Neural cell (in vitro differentiated cells): ENCODE measurements at regions not wholly inside any gene's neighbourhood (a gene's known extent, or its start where the extent isn't known, plus 50 kb on each side); places are given as distances from the start of the nearest gene placed in this dataset.

ENCODE experiments used
- EP300 ChIP-seq: fragments of 450-650 bp; conservative IDR thresholded peaks from 2 replicates; pipeline ENCODE4 v1.6.1; 2014; ENCODE audit warnings: antibody characterized with exemption, mild to moderate bottlenecking, moderate library complexity; ENCODE audit not compliant: poor library complexity, severe bottlenecking
- POLR2AphosphoS5 ChIP-seq: IDR thresholded peaks from 2 replicates; pipeline ENCODE4 v1.6.1; 2012
- SMC3 ChIP-seq: fragments of 450-650 bp; conservative IDR thresholded peaks from 2 replicates; pipeline ENCODE4 v1.6.1; 2014; ENCODE audit warnings: antibody characterized with exemption, mild to moderate bottlenecking, moderate library complexity; ENCODE audit not compliant: poor library complexity
- TF ChIP-seq, protein P1 (sequence below): fragments of 450-650 bp; IDR thresholded peaks from 2 replicates; pipeline ENCODE4 v1.5.1; 2014; ENCODE audit warnings: antibody characterized with exemption, mild to moderate bottlenecking, moderate library complexity; ENCODE audit not compliant: poor library complexity, severe bottlenecking

DNA sequence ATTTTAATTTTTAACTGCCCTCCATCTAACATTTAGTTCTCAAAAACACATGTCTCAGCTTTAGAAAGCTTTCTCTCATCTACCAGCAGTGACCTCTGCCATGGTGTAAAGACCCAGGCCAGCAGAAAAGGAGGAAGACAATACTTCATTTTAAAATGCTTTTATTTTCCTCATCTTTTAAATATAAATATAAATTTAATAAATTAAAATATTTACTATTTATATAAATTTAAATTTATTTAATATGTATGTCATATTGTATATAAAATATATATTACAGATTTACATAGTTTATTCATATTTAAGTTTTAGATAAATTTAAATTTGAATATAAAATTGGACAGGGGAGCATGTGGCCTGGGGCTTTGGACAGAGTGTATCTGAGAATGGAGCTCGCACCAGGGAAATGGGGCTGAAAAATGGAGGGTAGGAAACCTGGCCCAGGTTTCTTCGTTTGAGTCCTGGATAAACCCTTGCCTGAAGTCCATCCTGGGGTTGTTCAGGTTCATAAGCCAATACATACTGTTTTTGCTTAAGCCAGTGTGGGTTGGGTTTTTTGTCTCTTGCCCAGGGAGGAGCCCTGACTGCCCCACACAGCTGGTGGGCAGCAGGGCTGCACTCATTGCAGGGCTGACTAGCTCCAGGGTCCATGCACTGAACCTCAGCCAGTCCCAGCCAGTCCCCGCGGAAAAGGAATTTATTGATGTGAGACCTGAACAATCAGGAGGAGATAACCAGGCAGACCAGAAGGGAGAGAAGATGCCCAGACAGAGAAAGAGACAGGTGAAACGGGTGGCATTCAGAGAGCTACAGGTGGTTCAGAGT lies 77.3 kb upstream of the LAPTM4A start:
- TF ChIP-seq, protein P1, sequence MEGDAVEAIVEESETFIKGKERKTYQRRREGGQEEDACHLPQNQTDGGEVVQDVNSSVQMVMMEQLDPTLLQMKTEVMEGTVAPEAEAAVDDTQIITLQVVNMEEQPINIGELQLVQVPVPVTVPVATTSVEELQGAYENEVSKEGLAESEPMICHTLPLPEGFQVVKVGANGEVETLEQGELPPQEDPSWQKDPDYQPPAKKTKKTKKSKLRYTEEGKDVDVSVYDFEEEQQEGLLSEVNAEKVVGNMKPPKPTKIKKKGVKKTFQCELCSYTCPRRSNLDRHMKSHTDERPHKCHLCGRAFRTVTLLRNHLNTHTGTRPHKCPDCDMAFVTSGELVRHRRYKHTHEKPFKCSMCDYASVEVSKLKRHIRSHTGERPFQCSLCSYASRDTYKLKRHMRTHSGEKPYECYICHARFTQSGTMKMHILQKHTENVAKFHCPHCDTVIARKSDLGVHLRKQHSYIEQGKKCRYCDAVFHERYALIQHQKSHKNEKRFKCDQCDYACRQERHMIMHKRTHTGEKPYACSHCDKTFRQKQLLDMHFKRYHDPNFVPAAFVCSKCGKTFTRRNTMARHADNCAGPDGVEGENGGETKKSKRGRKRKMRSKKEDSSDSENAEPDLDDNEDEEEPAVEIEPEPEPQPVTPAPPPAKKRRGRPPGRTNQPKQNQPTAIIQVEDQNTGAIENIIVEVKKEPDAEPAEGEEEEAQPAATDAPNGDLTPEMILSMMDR = no peak
- no peak for TF ChIP-seq EP300
- no peak for TF ChIP-seq POLR2AphosphoS5
- no peak for TF ChIP-seq SMC3
